Natural killer cell (primary cell): ENCODE measurements at regions not wholly inside any gene's neighbourhood (a gene's known extent, or its start where the extent isn't known, plus 50 kb on each side); places are given as distances from the start of the nearest gene placed in this dataset.

Experiments
- ATAC-seq, 3 donors: fragments of 150-1000 bp in 2 of 3; fragments of 200-7000 bp in 1 of 3; cut with Tn5 transposase; 1 replicate in 1 of 3; 2 replicates in 2 of 3; pipeline ENCODE4 v1.10.0; 2021; ENCODE audit warnings: mild to moderate bottlenecking in 2 of 3, moderate library complexity in 2 of 3
- DNase-seq, 2 donors: peaks; one replicate each; pipeline versions ENCODE4 v3.0.0 to v3.0.0-alpha.2; 2013 to 2021; ENCODE audit warnings: mixed read lengths in 1 of 2
- H3K27ac ChIP-seq: one replicate; pipeline ENCODE4 v1.5.1; 2013; ENCODE audit warnings: mild to moderate bottlenecking, low read length
- H3K27me3 ChIP-seq: one replicate; pipeline ENCODE4 v1.6.1; 2013; ENCODE audit warnings: low read length; ENCODE audit not compliant: control insufficient read depth, insufficient read depth
- H3K36me3 ChIP-seq: one replicate; pipeline ENCODE4 v1.6.1; 2013; ENCODE audit warnings: low read length; ENCODE audit not compliant: control insufficient read depth, insufficient read depth
- H3K4me1 ChIP-seq: one replicate; pipeline ENCODE4 v1.6.1; 2013; ENCODE audit warnings: low read length; ENCODE audit not compliant: control insufficient read depth, insufficient read depth
- H3K4me3 ChIP-seq: one replicate; pipeline ENCODE4 v1.5.1; 2013; ENCODE audit warnings: low read length
- H3K9me3 ChIP-seq: one replicate; pipeline ENCODE4 v1.6.1; 2013; ENCODE audit warnings: low read length; ENCODE audit not compliant: control insufficient read depth, insufficient read depth
- H3K27ac Mint-ChIP-seq, 2 donors: one replicate each; pipeline ENCODE4 v1.8.0; 2022; ENCODE audit warnings: mild to moderate bottlenecking in 2 of 2, mixed read lengths in 2 of 2, moderate library complexity in 1 of 2
- H3K27me3 Mint-ChIP-seq, 2 donors: one replicate each; pipeline ENCODE4 v1.8.0; 2022; ENCODE audit warnings: low read depth in 2 of 2, mixed read lengths in 2 of 2
- H3K36me3 Mint-ChIP-seq: one replicate; pipeline ENCODE4 v1.8.0; 2022; ENCODE audit warnings: mixed read lengths
- H3K4me1 Mint-ChIP-seq, 2 donors: one replicate each; pipeline ENCODE4 v1.8.0; 2022; ENCODE audit warnings: mixed read lengths in 2 of 2
- H3K4me3 Mint-ChIP-seq: one replicate; pipeline ENCODE4 v1.8.0; 2022; ENCODE audit warnings: mild to moderate bottlenecking, moderate library complexity, mixed read lengths
- H3K9me3 Mint-ChIP-seq, 2 donors: one replicate each; pipeline ENCODE4 v1.8.0; 2022; ENCODE audit warnings: mixed read lengths in 2 of 2
- CTCF ChIP-seq: fragments of 200-600 bp; IDR thresholded peaks from one replicate; pipeline ENCODE4 v1.8.0; 2022; ENCODE audit warnings: antibody characterized with exemption
- WGBS: methylation state at CpG from one replicate; pipeline ENCODE4 v1.1.7; 2013; ENCODE audit warnings: missing lambda C conversion rate; ENCODE audit not compliant: insufficient coverage; 5-methylcytosine and 5-hydroxymethylcytosine counted together
- intact Hi-C: fragments of 100-400 bp; cut with micrococcal nuclease; formaldehyde crosslinking; loops from one replicate; pipeline ENCODE4 v1.14.2; 2022

- ATAC-seq, result no peak
- H3K4me3 ChIP-seq, result no peak overlapping the region
- intact Hi-C loops, result no loop called here
- H3K27ac Mint-ChIP-seq, result no peak overlapping the region
- H3K9me3 Mint-ChIP-seq, result peaks cover 0 to 6% of the 10 kb centered on the region in 2 donors
- H3K9me3 ChIP-seq, result no peaks in the 10 kb centered on the region
- H3K36me3 Mint-ChIP-seq, result no peaks in the 10 kb centered on the region
- no peak overlapping the region for H3K4me3 Mint-ChIP-seq
- 91% methylated on average over 13 of the region's 13 CpGs for WGBS
- no peak for DNase-seq
- H3K4me1 Mint-ChIP-seq, result no peaks in the 10 kb centered on the region
- H3K36me3 ChIP-seq, result no peaks in the 10 kb centered on the region
- no peaks in the 10 kb centered on the region for H3K27me3 Mint-ChIP-seq
- H3K27me3 ChIP-seq, result no peaks in the 10 kb centered on the region
- H3K4me1 ChIP-seq, result no peaks in the 10 kb centered on the region
- H3K27ac ChIP-seq, result no peak overlapping the region
- no peak for TF ChIP-seq CTCF
These were observed 205.8 kb upstream of the SLC16A7 start for GRCh38 chr12:59389968-59390576.

- H3K4me3 Mint-ChIP-seq, result no peak overlapping the region
- no peaks in the 10 kb centered on the region for H3K36me3 Mint-ChIP-seq
- no peak overlapping the region for H3K4me3 ChIP-seq
- H3K27ac ChIP-seq, result no peak overlapping the region
- TF ChIP-seq CTCF, result no peak
- 43% methylated on average over 1 of the region's 1 CpG for WGBS
- no peaks in the 10 kb centered on the region for H3K9me3 ChIP-seq
- H3K27ac Mint-ChIP-seq, result no peak overlapping the region
- no peaks in the 10 kb centered on the region for H3K4me1 Mint-ChIP-seq
- no peaks in the 10 kb centered on the region for H3K27me3 ChIP-seq
- H3K27me3 Mint-ChIP-seq, result no peaks in the 10 kb centered on the region
- intact Hi-C loops, result no loop called here
- ATAC-seq, result no peak
- peaks cover 0 to 6% of the 10 kb centered on the region in 2 donors for H3K9me3 Mint-ChIP-seq
- no peak for DNase-seq
- no peaks in the 10 kb centered on the region for H3K36me3 ChIP-seq
- no peaks in the 10 kb centered on the region for H3K4me1 ChIP-seq
These were observed 207.1 kb upstream of the SLC16A7 start for GRCh38 chr12:59388694-59389093.

GRCh38 chr12:59388176-59388575 is 207.7 kb upstream of the SLC16A7 start:
- Histone ChIP-seq H3K4me1 (no peaks in the 10 kb centered on the region), H3K27me3 (no peaks in the 10 kb centered on the region), H3K4me3 (no peak overlapping the region), H3K27ac (no peak overlapping the region), H3K36me3 (no peaks in the 10 kb centered on the region), H3K9me3 (no peaks in the 10 kb centered on the region)
- no peak overlapping the region for H3K4me3 Mint-ChIP-seq
- H3K27ac Mint-ChIP-seq, result no peak overlapping the region
- intact Hi-C loops, result no loop called here
- no peaks in the 10 kb centered on the region for H3K27me3 Mint-ChIP-seq
- H3K4me1 Mint-ChIP-seq, result no peaks in the 10 kb centered on the region
- 100% methylated on average over 1 of the region's 1 CpG for WGBS
- H3K9me3 Mint-ChIP-seq, result peaks cover 0 to 6% of the 10 kb centered on the region in 2 donors
- DNase-seq (no peak), ATAC-seq (no peak)
- no peak for TF ChIP-seq CTCF
- H3K36me3 Mint-ChIP-seq, result no peaks in the 10 kb centered on the region

- H3K27me3 Mint-ChIP-seq, result no peaks in the 10 kb centered on the region
- H3K4me3 ChIP-seq, result no peak overlapping the region
- no peaks in the 10 kb centered on the region for H3K9me3 ChIP-seq
- no peak overlapping the region for H3K27ac ChIP-seq
- no peaks in the 10 kb centered on the region for H3K36me3 ChIP-seq
- no peak overlapping the region for H3K27ac Mint-ChIP-seq
- no peak for DNase-seq
- 80% methylated on average over 1 of the region's 1 CpG for WGBS
- H3K9me3 Mint-ChIP-seq, result peaks cover 0 to 8% of the 10 kb centered on the region in 2 donors
- no peaks in the 10 kb centered on the region for H3K4me1 ChIP-seq
- no peak for TF ChIP-seq CTCF
- no peak for ATAC-seq
- H3K4me1 Mint-ChIP-seq, result peaks cover 5 to 6% of the 10 kb centered on the region in 2 donors
- H3K36me3 Mint-ChIP-seq, result no peaks in the 10 kb centered on the region
- no peaks in the 10 kb centered on the region for H3K27me3 ChIP-seq
- H3K4me3 Mint-ChIP-seq, result no peak overlapping the region
- intact Hi-C loops, result no loop called here
These were observed 209.6 kb upstream of the SLC16A7 start for GRCh38 chr12:59386236-59386635.
